GM04504 (cell line): ENCODE measurements at regions not wholly inside any gene's neighbourhood (a gene's known extent, or its start where the extent isn't known, plus 50 kb on each side); places are given as distances from the start of the nearest gene placed in this dataset.
"Not testable (repeated sequence)": the region's sequence is repeated elsewhere in the genome, so short reads cannot be mapped to it uniquely, and the experiment has no call there.

ENCODE experiments used
- DNase-seq: peaks from one replicate; pipeline ENCODE4 v3.0.0-alpha.2; 2012; ENCODE audit warnings: low read depth

DNA sequence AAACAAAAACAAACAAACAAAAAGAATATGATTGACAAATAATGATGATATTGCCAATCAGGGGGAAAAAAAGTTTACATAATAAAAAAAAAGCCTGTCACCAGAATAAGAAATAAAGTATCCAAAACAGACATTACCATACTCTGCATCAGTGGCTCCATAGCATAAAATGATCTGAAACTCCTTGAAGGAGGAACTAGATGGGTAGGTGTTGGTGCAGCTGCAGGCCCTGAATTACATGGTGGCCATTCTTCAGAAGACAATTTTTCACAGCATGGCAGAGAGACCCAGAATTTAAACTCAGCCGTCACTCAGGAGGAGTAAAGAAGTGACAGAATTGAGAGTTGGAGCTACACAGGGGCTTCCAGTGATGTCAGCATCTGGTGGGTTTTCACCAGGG lies 60.2 kb downstream of the GLUL start:
- no peak for DNase-seq

DNA sequence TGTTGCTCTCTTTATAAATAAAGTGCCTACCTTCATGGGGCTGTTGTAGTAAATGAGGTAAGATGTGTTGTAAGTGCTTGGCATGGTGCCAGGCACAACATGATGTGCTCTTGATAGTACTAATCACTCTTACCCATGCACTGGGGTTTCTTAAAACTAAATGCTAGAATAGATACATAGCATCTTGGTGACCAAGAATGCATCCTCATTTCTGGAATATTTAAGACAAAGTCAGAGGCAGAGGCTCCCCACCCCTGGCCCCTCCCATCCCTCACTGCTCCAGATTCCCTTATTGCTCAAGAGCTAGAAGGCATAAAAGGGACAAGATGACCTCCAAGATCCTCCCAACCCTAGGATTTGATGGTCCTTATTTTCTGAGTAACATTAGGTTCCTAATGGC lies 61.3 kb downstream of the GLUL start:
- DNase-seq: no peak

GRCh38 chr1:182329471-182329870 lies 62.1 kb downstream of the GLUL start:
- DNase-seq: no peak

GRCh38 chr1:182328591-182328990 lies 63.0 kb downstream of the GLUL start:
- DNase-seq: no peak

GRCh38 chr1:182325339-182325738 lies 66.3 kb downstream of the GLUL start:
- DNase-seq: no peak

DNA sequence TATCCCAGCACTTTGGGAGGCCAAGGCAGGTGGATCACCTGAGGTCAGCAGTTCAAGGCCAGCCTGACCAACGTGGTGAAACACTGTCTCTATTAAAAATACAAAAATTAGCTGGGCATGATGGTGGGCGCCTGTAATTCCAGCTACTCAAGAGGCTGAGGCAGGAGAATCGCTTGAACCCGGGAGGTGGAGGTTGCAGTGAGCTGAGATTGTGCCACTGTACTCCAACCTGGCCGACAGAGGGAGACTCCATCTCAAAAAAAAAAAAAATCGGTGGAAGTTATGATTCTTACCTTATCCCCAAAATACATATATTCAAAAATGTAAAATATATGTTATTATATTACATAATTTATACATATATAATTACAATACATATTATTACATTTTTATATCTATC lies 70.1 kb downstream of the GLUL start:
- not testable (repeated sequence) for DNase-seq

DNA sequence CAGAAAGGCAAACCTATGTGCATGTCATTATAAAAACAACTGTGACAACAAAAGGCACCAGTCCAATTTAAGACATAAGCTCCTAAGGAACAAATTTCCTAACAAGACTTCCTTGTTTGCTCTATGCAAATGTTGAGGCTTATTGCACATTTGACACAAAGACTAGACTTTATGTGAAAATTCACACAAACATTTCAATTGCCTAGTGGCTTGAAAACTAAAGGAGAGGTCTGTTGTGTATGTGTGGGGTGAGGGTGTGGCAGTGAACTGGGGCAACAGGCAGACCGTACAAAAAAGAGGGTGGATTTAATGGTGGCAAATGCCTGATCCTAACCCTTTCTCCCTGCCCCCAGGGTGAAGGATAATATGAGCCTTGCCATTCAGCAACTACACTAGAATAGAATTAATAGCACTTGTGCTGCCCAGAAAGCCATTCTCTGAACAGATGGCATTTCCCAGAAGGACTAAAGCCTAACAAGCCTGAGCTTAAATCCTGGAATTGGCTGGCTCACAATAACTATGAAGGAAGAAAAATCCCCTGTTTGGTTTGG lies 73.9 kb downstream of the GLUL start:
- DNase-seq: no peak

DNA sequence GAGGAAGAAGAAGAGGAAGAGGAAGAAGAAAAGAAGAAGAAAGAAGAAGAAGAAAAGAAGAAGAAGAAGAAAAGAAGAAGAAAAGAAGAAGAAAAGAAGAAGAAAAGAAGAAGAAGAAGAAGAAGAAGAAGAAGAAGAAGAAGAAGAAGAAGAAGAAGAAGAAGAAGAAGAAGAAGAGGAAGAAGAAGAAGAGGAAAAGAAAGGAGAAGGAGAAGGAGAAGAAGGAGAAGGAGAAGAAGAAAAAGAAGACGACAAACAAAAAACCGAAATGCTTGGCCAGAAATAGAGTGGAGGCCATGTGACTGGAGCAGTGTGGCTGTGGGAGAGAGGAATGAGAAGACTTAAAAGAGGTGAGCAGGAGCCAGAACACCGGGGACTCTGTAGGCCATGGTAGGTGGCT lies 75.1 kb downstream of the GLUL start:
- DNase-seq: not testable (repeated sequence)

DNA sequence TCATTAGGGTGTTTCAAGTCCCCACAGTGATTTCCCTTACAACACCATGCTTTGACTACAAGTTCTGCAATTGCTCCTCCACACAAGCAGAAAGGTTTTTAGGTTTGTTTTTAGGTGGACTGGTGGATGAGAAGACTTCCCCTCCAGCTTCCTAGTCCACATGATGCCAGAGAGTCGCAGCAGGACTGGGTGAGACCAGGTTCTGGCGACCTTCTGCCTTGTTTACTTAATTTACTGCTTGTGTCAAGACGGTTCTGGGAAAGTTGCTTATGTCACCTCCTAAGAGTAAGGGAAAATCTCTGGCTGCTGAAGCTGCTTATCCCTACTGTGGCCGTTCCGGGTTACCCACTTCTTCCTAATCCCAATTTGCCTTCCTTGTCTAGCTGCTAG lies 76.4 kb downstream of the GLUL start:
- no peak for DNase-seq

DNA sequence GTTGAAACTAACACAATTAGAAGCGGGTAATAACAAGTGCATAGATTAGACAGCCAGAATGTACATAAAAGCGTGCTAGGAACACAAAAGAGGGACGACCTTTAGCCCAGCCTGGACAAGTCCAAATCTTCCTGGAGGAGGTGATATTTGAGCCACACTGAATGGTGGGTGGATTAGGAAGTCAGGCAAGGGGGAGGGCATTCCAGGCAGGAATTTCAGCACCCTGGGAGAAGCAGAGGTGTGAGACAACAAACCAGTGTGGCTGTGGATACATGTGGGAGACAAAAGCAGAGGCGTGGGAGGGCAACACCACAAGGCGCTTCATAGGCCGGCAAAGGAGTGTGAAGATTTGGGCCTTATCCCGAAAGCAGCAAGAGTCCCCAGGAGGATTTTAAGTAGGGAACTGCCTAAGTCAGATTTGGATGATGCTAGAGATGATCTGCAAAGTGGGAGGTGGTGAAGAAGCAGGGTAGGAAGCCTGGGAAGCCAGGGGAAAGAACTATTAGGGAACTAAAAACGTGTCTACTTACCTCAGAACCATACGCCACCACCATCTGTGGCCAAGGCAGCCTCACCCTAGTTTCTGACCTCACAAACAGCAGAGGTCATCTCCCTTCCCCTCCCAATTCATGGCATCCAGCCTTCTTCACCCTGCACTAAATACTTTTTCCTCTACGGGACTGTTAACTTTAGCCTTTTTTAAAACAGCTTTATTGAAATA lies 81.8 kb downstream of the GLUL start:
- no peak for DNase-seq

GRCh38 chr1:182308826-182309225 lies 82.8 kb downstream of the GLUL start:
- DNase-seq: no peak

GRCh38 chr1:182307486-182307885 lies 84.1 kb downstream of the GLUL start:
- DNase-seq: not testable (repeated sequence)

GRCh38 chr1:182305861-182306260 lies 85.7 kb downstream of the GLUL start:
- no peak for DNase-seq

DNA sequence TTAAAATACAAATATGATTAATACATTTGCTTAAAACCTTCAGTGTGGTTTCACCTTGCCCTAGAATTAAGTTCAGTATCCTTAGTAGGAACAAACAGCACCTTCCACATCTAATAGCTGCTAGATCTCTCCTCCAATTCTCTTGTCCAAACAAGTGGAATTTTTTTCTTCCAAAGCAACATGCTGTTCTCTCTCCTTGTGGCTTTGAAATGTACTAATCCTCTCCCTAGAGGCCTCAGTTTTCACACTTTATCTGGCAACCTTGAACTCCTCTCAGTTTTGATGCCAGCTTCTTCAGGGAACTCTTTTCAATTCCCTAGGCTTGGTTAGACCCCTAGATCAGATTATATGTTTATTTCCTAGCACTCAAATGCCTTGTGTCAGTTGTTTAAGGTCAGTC lies 87.0 kb downstream of the GLUL start:
- DNase-seq: no peak

- no peak for DNase-seq
These were observed 87.4 kb downstream of the GLUL start for GRCh38 chr1:182304218-182304617.

- no peak for DNase-seq
These were observed 87.8 kb downstream of the GLUL start for GRCh38 chr1:182303778-182304177.

DNA sequence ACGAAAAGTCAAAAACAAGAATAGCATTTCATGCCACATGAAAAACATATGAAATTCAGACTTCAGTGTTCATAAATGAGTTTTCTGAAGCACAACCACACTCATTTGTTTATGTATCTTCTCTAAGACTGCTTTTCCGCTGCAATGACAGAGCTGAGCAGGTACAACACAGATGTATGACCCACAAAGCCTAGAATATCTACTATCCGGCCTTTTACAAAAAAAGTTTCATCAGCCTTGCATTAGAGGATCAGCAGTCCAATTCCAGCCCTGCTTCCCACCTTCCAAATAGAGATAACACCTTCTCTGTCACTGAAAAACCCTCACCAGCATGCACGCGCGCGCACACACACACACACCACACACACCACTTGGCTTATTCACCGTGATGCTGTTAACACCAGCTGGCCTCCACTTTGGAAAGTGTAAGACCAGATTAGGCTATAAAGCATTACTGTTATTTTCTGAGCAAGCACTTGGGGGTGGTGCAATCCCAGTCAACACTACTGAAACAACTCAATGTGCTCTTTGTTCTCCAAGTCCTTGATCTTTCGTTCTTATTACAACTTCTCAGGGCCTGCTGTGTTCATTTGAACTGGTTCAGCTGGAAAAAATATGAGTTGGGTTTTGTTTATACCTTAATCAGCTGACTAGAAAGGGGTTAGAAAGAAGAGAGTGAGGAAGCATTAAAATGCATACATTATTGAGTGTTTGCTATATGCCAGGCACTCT lies 90.0 kb downstream of the GLUL start:
- no peak for DNase-seq

DNA sequence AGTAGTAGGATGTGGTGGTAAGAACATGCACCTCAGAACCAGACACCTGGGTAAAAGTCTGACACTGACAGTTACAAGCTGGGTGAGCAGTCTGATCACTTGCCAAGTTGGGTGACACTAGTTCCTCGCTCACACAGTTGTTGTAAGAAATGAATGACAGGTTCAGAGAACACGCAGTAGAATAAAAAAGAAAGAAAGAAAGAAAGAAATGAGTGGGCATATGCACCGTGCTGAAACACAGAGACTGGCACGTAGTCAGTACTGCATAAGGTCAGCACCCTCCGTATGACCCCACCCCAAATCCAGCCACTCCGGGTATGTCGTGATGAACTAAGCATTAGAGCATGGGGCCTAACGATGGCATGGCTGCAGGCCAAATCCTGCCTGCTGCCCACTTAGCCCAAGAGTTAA lies 90.6 kb downstream of the GLUL start:
- no peak for DNase-seq

DNA sequence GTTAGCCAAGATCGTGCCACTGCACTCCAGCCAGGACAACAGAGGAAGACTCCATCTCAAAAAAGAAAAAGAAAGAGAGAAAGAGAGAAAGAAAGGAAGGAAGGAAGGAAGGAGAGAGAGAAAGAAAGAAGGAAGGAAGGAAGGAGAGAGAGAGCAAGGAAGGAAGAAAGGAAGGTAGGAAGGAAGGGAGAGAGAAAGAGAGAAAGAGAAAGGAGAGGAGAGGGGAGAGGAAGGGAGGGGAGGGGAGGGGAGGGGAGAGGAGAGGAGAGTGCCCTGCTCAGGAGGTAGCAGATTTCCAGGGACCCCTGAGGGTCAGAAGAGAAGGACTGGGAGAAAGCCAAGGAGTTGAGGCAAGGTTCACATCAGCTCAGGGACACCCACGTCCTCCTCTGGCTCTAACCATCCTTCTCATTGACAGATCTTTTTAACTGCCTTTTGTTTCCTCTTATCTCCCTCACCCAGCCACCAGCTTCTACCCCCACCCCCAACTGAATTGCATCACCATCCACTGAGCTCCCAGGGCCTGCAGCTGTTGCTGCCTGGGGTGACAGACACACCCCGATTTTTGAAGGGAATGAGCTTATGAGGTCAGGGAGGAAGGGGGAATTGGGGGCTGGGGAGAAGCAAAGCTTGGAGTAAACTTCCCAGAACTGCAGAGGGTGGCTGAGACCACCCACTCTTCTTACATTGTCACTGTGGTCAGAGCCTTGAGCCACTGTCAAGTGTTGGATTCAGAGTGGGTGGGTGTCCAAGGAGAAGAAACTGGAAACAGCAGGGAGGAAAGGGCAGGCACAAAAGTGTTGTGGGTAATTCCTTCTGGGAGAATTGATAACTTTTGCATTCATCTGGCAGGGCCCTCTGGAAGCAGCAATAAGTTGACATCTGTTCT lies 91.6 kb downstream of the GLUL start:
- no peak for DNase-seq

GRCh38 chr1:182299054-182299727 lies 92.4 kb downstream of the GLUL start:
- not testable (repeated sequence) for DNase-seq

DNA sequence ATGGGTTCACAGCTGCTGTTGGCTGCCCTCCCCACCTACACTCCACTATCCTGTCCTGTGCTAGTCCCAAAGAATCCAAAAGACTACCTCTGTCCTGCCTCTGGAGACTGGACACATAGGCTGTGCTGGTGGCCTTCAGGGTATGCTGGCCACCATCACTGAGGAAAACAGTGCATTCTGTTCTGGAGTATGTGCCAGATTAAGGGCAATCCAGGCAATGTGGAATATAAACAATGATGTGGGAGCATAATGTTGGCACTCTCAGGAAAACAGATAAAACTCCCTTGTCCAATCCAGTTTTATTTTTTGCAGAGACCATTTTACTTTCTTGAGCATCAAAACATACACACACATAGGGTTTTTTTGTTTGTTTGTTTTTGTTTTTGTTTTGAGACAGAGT lies 94.3 kb downstream of the GLUL start:
- no peak for DNase-seq

DNA sequence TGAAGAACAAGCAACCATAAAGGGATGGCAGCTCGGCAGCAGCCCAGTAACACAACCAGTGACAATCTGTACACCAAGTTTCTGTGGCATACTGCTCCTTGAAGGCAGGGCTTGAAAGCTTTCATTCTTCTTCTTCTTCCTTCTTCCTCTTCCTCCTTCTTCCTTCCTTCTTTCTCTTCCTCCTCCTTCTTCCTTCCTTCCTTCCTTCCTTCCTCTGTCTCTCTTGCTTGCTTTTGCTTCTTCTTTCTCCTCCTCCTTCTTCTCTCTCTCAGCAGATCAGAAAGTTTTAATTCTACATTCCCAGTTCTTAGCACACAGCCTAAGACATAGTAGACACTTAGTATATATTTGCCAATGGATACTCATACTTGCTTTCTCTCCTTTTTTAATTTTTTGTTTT lies 95.9 kb downstream of the GLUL start:
- DNase-seq: no peak
